Mesendoderm (in vitro differentiated cells): ENCODE measurements at regions not wholly inside any gene's neighbourhood (a gene's known extent, or its start where the extent isn't known, plus 50 kb on each side); places are given as distances from the start of the nearest gene placed in this dataset.

ENCODE experiments used
- DNase-seq: peaks from one replicate; pipeline ENCODE4 v3.0.0; 2013
- H2AK5ac ChIP-seq: 2 replicates; pipeline ENCODE4 v1.6.1; 2013; ENCODE audit warnings: low read length, inconsistent platforms
- H2BK120ac ChIP-seq: 2 replicates; pipeline ENCODE4 v1.6.1; 2013; ENCODE audit warnings: low read depth, mild to moderate bottlenecking, low read length, moderate library complexity, mixed read lengths
- H2BK15ac ChIP-seq: replicated peaks from 2 replicates; pipeline ENCODE4 v1.6.1; 2013; ENCODE audit warnings: low read depth, mild to moderate bottlenecking, moderate library complexity
- H2BK5ac ChIP-seq: 2 replicates; pipeline ENCODE4 v1.6.1; 2013; ENCODE audit warnings: low read length, inconsistent platforms
- H3K18ac ChIP-seq: 2 replicates; pipeline ENCODE4 v1.6.1; 2013; ENCODE audit warnings: mild to moderate bottlenecking, low read length, mixed read lengths
- H3K23ac ChIP-seq: one replicate; pipeline ENCODE4 v1.6.1; 2013; ENCODE audit warnings: low read length
- H3K27ac ChIP-seq: 2 replicates; pipeline ENCODE4 v1.5.1; 2013; ENCODE audit warnings: low read depth, mild to moderate bottlenecking, inconsistent platforms, low read length, moderate library complexity
- H3K27me3 ChIP-seq: 2 replicates; pipeline ENCODE4 v1.6.1; 2013; ENCODE audit warnings: low read length, control low read depth, mild to moderate bottlenecking, inconsistent platforms; ENCODE audit not compliant: insufficient read depth, poor library complexity
- H3K36me3 ChIP-seq: 2 replicates; pipeline ENCODE4 v1.6.1; 2013; ENCODE audit warnings: low read length, inconsistent platforms; ENCODE audit not compliant: control insufficient read depth, insufficient read depth
- H3K4ac ChIP-seq: one replicate; pipeline ENCODE4 v1.6.1; 2013; ENCODE audit warnings: low read depth, mild to moderate bottlenecking, low read length, moderate library complexity
- H3K4me1 ChIP-seq: 2 replicates; pipeline ENCODE4 v1.6.1; 2013; ENCODE audit warnings: low read depth, low read length, inconsistent platforms; ENCODE audit not compliant: control insufficient read depth
- H3K4me2 ChIP-seq: 2 replicates; pipeline ENCODE4 v1.6.1; 2013; ENCODE audit warnings: low read length
- H3K4me3 ChIP-seq: 2 replicates; pipeline ENCODE4 v1.5.1; 2013; ENCODE audit warnings: mild to moderate bottlenecking, low read length
- H3K56ac ChIP-seq: one replicate; pipeline ENCODE4 v1.6.1; 2013; ENCODE audit warnings: low read length
- H3K79me1 ChIP-seq: 2 replicates; pipeline ENCODE4 v1.6.1; 2013; ENCODE audit warnings: low read length, inconsistent platforms
- H3K79me2 ChIP-seq: 2 replicates; pipeline ENCODE4 v1.6.1; 2013; ENCODE audit warnings: mild to moderate bottlenecking, low read length; ENCODE audit not compliant: control insufficient read depth, insufficient read depth
- H3K9ac ChIP-seq: 2 replicates; pipeline ENCODE4 v1.6.1; 2013; ENCODE audit warnings: low read length, inconsistent platforms
- H4K5ac ChIP-seq: one replicate; pipeline ENCODE4 v1.6.1; 2013; ENCODE audit warnings: low read length
- H4K8ac ChIP-seq: one replicate; pipeline ENCODE4 v1.6.1; 2013; ENCODE audit warnings: low read depth, mild to moderate bottlenecking, control low read depth, low read length, moderate library complexity
- WGBS: extraction: QIAGEN DNeasy Blood & Tissue Kit; methylation state at CpG from one replicate; pipeline ENCODE4 v1.1.7; 2013; ENCODE audit warnings: low lambda C conversion rate, missing lambda C conversion rate; ENCODE audit not compliant: insufficient coverage; ENCODE audit errors: extremely low coverage; 5-methylcytosine and 5-hydroxymethylcytosine counted together

- DNase-seq, result no peak
- H3K4me1 ChIP-seq, result no peaks in the 10 kb centered on the region
- H3K79me2 ChIP-seq, result no peaks in the 10 kb centered on the region
- H3K79me1 ChIP-seq, result no peaks in the 10 kb centered on the region
- H4K8ac ChIP-seq, result no peak overlapping the region
- no peaks in the 10 kb centered on the region for H3K27me3 ChIP-seq
- WGBS, result no CpG with 5 or more reads among the region's 3 CpGs
- no peak overlapping the region for H3K23ac ChIP-seq
- H3K56ac ChIP-seq, result no peak overlapping the region
- no peak overlapping the region for H3K27ac ChIP-seq
- no peak overlapping the region for H3K9ac ChIP-seq
- no peak overlapping the region for H2BK120ac ChIP-seq
- H3K4me2 ChIP-seq, result no peak overlapping the region
- no peaks in the 10 kb centered on the region for H3K36me3 ChIP-seq
- H3K18ac ChIP-seq, result no peak overlapping the region
- H2BK5ac ChIP-seq, result no peak overlapping the region
- no peak overlapping the region for H4K5ac ChIP-seq
- no peak overlapping the region for H3K4ac ChIP-seq
- H2BK15ac ChIP-seq, result no peak overlapping the region
- no peak overlapping the region for H3K4me3 ChIP-seq
- no peak overlapping the region for H2AK5ac ChIP-seq
These were observed 96.6 kb upstream of the PROKR2 start for GRCh38 chr20:5413394-5413793.

GRCh38 chr20:5410470-5410869, 93.7 kb upstream of the PROKR2 start:
- Histone ChIP-seq H3K4me3 (no peak overlapping the region), H4K5ac (no peak overlapping the region), H2BK120ac (no peak overlapping the region), H3K4me1 (no peaks in the 10 kb centered on the region), H2AK5ac (no peak overlapping the region), H3K18ac (no peak overlapping the region), H3K9ac (no peak overlapping the region), H2BK5ac (no peak overlapping the region), H3K23ac (no peak overlapping the region), H4K8ac (no peak overlapping the region), H3K79me2 (no peaks in the 10 kb centered on the region), H3K56ac (no peak overlapping the region), H3K79me1 (no peaks in the 10 kb centered on the region), H3K27ac (no peak overlapping the region), H3K4me2 (no peak overlapping the region), H3K36me3 (no peaks in the 10 kb centered on the region), H2BK15ac (no peak overlapping the region), H3K27me3 (no peaks in the 10 kb centered on the region), H3K4ac (no peak overlapping the region)
- no peak for DNase-seq

- Histone ChIP-seq H3K18ac (no peak overlapping the region), H2BK5ac (no peak overlapping the region), H2BK120ac (no peak overlapping the region), H3K23ac (no peak overlapping the region), H3K36me3 (no peaks in the 10 kb centered on the region), H3K4ac (no peak overlapping the region), H3K56ac (no peak overlapping the region), H2BK15ac (no peak overlapping the region), H3K4me2 (no peak overlapping the region), H3K4me3 (no peak overlapping the region), H3K4me1 (no peaks in the 10 kb centered on the region), H3K27ac (no peak overlapping the region), H4K5ac (no peak overlapping the region), H3K79me1 (no peaks in the 10 kb centered on the region), H3K9ac (no peak overlapping the region), H3K27me3 (no peaks in the 10 kb centered on the region), H2AK5ac (no peak overlapping the region), H4K8ac (no peak overlapping the region), H3K79me2 (no peaks in the 10 kb centered on the region)
- peak; percentile 54 for DNase-seq
- no CpG with 5 or more reads among the region's 3 CpGs for WGBS
These were observed 86.3 kb upstream of the PROKR2 start for GRCh38 chr20:5402903-5403531.

GRCh38 chr20:5401277-5401875, 84.6 kb upstream of the PROKR2 start:
- peak; percentile 6 for DNase-seq
- Histone ChIP-seq H3K9ac (no peak overlapping the region), H3K79me2 (no peaks in the 10 kb centered on the region), H3K18ac (no peak overlapping the region), H3K4me1 (no peaks in the 10 kb centered on the region), H2BK5ac (no peak overlapping the region), H3K79me1 (no peaks in the 10 kb centered on the region), H3K56ac (no peak overlapping the region), H4K5ac (no peak overlapping the region), H3K36me3 (no peaks in the 10 kb centered on the region), H2AK5ac (no peak overlapping the region), H3K4me2 (no peak overlapping the region), H2BK120ac (no peak overlapping the region), H3K27me3 (no peaks in the 10 kb centered on the region), H3K4ac (no peak overlapping the region), H4K8ac (no peak overlapping the region), H2BK15ac (no peak overlapping the region), H3K27ac (no peak overlapping the region), H3K23ac (no peak overlapping the region), H3K4me3 (no peak overlapping the region)
- no CpG with 5 or more reads among the region's 2 CpGs for WGBS

- Histone ChIP-seq H3K79me2 (no peaks in the 10 kb centered on the region), H3K4ac (no peak overlapping the region), H3K27ac (no peak overlapping the region), H3K9ac (no peak overlapping the region), H2AK5ac (no peak overlapping the region), H3K4me3 (no peak overlapping the region), H3K36me3 (no peaks in the 10 kb centered on the region), H3K4me1 (no peaks in the 10 kb centered on the region), H2BK120ac (no peak overlapping the region), H3K23ac (no peak overlapping the region), H3K56ac (no peak overlapping the region), H3K4me2 (no peak overlapping the region), H2BK15ac (no peak overlapping the region), H4K8ac (no peak overlapping the region), H3K79me1 (no peaks in the 10 kb centered on the region), H3K27me3 (no peaks in the 10 kb centered on the region), H2BK5ac (no peak overlapping the region), H3K18ac (no peak overlapping the region), H4K5ac (no peak overlapping the region)
- DNase-seq, result peak; percentile 43
- no CpG with 5 or more reads among the region's 1 CpG for WGBS
These were observed 83.5 kb upstream of the PROKR2 start for GRCh38 chr20:5400164-5400762.

GRCh38 chr20:5397393-5397792, 80.6 kb upstream of the PROKR2 start:
- H2AK5ac ChIP-seq, result no peak overlapping the region
- no CpG with 5 or more reads among the region's 2 CpGs for WGBS
- no peak overlapping the region for H3K4me2 ChIP-seq
- no peaks in the 10 kb centered on the region for H3K36me3 ChIP-seq
- H3K79me2 ChIP-seq, result no peaks in the 10 kb centered on the region
- H3K56ac ChIP-seq, result no peak overlapping the region
- H3K9ac ChIP-seq, result no peak overlapping the region
- H4K8ac ChIP-seq, result no peak overlapping the region
- DNase-seq, result no peak
- no peak overlapping the region for H2BK15ac ChIP-seq
- no peaks in the 10 kb centered on the region for H3K4me1 ChIP-seq
- no peak overlapping the region for H4K5ac ChIP-seq
- no peaks in the 10 kb centered on the region for H3K27me3 ChIP-seq
- no peak overlapping the region for H2BK5ac ChIP-seq
- no peak overlapping the region for H3K4me3 ChIP-seq
- H3K79me1 ChIP-seq, result no peaks in the 10 kb centered on the region
- no peak overlapping the region for H3K23ac ChIP-seq
- H2BK120ac ChIP-seq, result no peak overlapping the region
- H3K18ac ChIP-seq, result no peak overlapping the region
- H3K4ac ChIP-seq, result no peak overlapping the region
- H3K27ac ChIP-seq, result no peak overlapping the region
